HCT116 (cell line): ENCODE measurements at regions not wholly inside any gene's neighbourhood (a gene's known extent, or its start where the extent isn't known, plus 50 kb on each side); places are given as distances from the start of the nearest gene placed in this dataset.

Source experiments
- ATAC-seq: fragments of 200-7000 bp; cut with Tn5 transposase; 2 replicates; pipeline ENCODE4 v1.9.1; 2020; ENCODE audit warnings: mild to moderate bottlenecking, moderate library complexity
- BruUV-seq: library from RNA; stranded (reverse); fragments of 400-500 nt; replicated peaks from 2 replicates; lab custom pipeline; 2021; lab: Mats Ljungman, UMichigan
- CTCF ChIA-PET: fragments of 300-600 bp; sonication (Branson Sonifier 250); formaldehyde crosslinking; loops from one replicate; lab custom pipeline; 2021; ENCODE audit warnings: antibody characterized with exemption; lab: Charles Lee
- POLR2A ChIA-PET: fragments of 300-600, 350-600 bp; sonication (Branson Sonifier 250); formaldehyde crosslinking; loops from one replicate; lab custom pipeline; 2021; ENCODE audit warnings: antibody characterized with exemption; lab: Charles Lee
- RAD21 ChIA-PET, 2 experiments: fragments of 300-600 bp; sonication (Branson Sonifier 250); formaldehyde crosslinking; loops; one replicate each; lab custom pipeline; 2023; ENCODE audit warnings: low total read pairs in 2 of 2; ENCODE audit not compliant: uncharacterized antibody in 2 of 2, unreplicated experiment in 2 of 2, low non-redundant PET in 1 of 2; lab: Charles Lee
- DNase-seq: peaks from one replicate; pipeline ENCODE4 v3.0.0-alpha.2; 2010; ENCODE audit warnings: low read depth, low spot score
- H2AFZ ChIP-seq: fragments of 200-600 bp; shearing (Covaris generic), sonication (generic); 2 replicates; pipeline ENCODE4 v1.6.1; 2017; ENCODE audit warnings: low read depth, mixed run types, mixed read lengths, antibody characterized with exemption, low read length; ENCODE audit not compliant: poor library complexity, severe bottlenecking
- H3K27ac ChIP-seq: 2 replicates; pipeline ENCODE4 v1.5.1; 2012; ENCODE audit warnings: low read depth, low read length
- H3K27me3 ChIP-seq: fragments of 200-600 bp; sonication (generic); 2 replicates; pipeline ENCODE4 v1.6.1; 2016; ENCODE audit warnings: mixed run types, low read length, mixed read lengths; ENCODE audit not compliant: insufficient read depth
- H3K36me3 ChIP-seq, 2 experiments: fragments of 200-500 bp in 1 of 2; fragments of 200-600 bp in 1 of 2; sonication (Bioruptor generic) in 1 of 2; sonication (generic) in 1 of 2; 2 replicates each; pipeline versions ENCODE4 v1.5.1 to v1.6.1; 2014 to 2016; ENCODE audit warnings: low read length in 2 of 2, inconsistent platforms in 1 of 2, mixed read lengths in 1 of 2, mixed run types in 1 of 2; ENCODE audit not compliant: insufficient read depth in 2 of 2, control insufficient read depth in 1 of 2
- H3K4me1 ChIP-seq, 2 experiments: fragments of 200-600 bp in 1 of 2; sonication (generic) in 1 of 2; 2 replicates each; pipeline versions ENCODE4 v1.5.1 to v1.6.1; 2012 to 2017; ENCODE audit warnings: low read length in 2 of 2, inconsistent platforms in 1 of 2, mild to moderate bottlenecking in 1 of 2, mixed read lengths in 1 of 2, mixed run types in 1 of 2, moderate library complexity in 1 of 2; ENCODE audit not compliant: insufficient read depth in 2 of 2, control insufficient read depth in 1 of 2
- H3K4me2 ChIP-seq: fragments of 200-600 bp; sonication (generic); 2 replicates; pipeline ENCODE4 v1.6.1; 2017; ENCODE audit warnings: mixed run types, low read length, mixed read lengths
- H3K4me3 ChIP-seq, 2 experiments: fragments of 200-600 bp in 1 of 2; sonication (generic) in 1 of 2; replicated peaks in 1 of 2; 2 replicates each; pipeline ENCODE4 v1.5.1; 2011 to 2016; ENCODE audit warnings: low read length in 2 of 2, control low read depth in 1 of 2, low read depth in 1 of 2, mild to moderate bottlenecking in 1 of 2, mixed read lengths in 1 of 2, mixed run types in 1 of 2
- H3K79me2 ChIP-seq: fragments of 200-600 bp; sonication (generic); 2 replicates; pipeline ENCODE4 v1.6.1; 2017; ENCODE audit warnings: mild to moderate bottlenecking, mixed run types, low read length, moderate library complexity, mixed read lengths; ENCODE audit not compliant: insufficient read depth
- H3K9ac ChIP-seq: fragments of 200-600 bp; sonication (generic); 2 replicates; pipeline ENCODE4 v1.6.1; 2016; ENCODE audit warnings: low read length, mixed read lengths
- H3K9me2 ChIP-seq: fragments of 200-600 bp; sonication (generic), shearing (Covaris generic); 2 replicates; pipeline ENCODE4 v1.6.1; 2017; ENCODE audit warnings: mixed run types, mild to moderate bottlenecking, moderate library complexity; ENCODE audit not compliant: insufficient read depth
- H3K9me3 ChIP-seq, 2 experiments: fragments of 200-500 bp in 1 of 2; fragments of 200-600 bp in 1 of 2; sonication (Bioruptor generic) in 1 of 2; sonication (generic) in 1 of 2; 2 replicates each; pipeline ENCODE4 v1.6.1; 2014 to 2017; ENCODE audit warnings: low read length in 2 of 2, mixed read lengths in 2 of 2, inconsistent platforms in 1 of 2, low read depth in 1 of 2, mild to moderate bottlenecking in 1 of 2, mixed run types in 1 of 2, moderate library complexity in 1 of 2; ENCODE audit not compliant: control insufficient read depth in 1 of 2, insufficient read depth in 1 of 2
- H4K20me1 ChIP-seq: fragments of 200-600 bp; sonication (generic), shearing (Covaris generic); 2 replicates; pipeline ENCODE4 v1.6.1; 2017; ENCODE audit warnings: mixed run types, mild to moderate bottlenecking, moderate library complexity; ENCODE audit not compliant: insufficient read depth
- CBX3 ChIP-seq: IDR thresholded peaks from 2 replicates; pipeline ENCODE4 v1.6.1; 2012; ENCODE audit warnings: low read depth
- ELF1 ChIP-seq: IDR thresholded peaks from 2 replicates; pipeline ENCODE4 v1.6.1; 2012; ENCODE audit warnings: low read depth, borderline replicate concordance
- JUND ChIP-seq: IDR thresholded peaks from 2 replicates; pipeline ENCODE4 v1.6.1; 2012
- SP1 ChIP-seq: IDR thresholded peaks from 2 replicates; pipeline ENCODE4 v1.6.1; 2012; ENCODE audit warnings: low read depth
- SRF ChIP-seq: IDR thresholded peaks from 2 replicates; pipeline ENCODE4 v1.6.1; 2012; ENCODE audit warnings: low read depth
- intact Hi-C: fragments of 100-400 bp; cut with micrococcal nuclease; formaldehyde crosslinking; loops from 2 replicates; pipeline ENCODE4 v1.10.0; 2022
- TF ChIP-seq, protein P1 (sequence below): IDR thresholded peaks from 2 replicates; pipeline ENCODE4 v1.6.1; 2012
- TF ChIP-seq, protein P2 (sequence below): IDR thresholded peaks from 2 replicates; pipeline ENCODE4 v1.6.1; 2012; ENCODE audit warnings: low read depth

DNA sequence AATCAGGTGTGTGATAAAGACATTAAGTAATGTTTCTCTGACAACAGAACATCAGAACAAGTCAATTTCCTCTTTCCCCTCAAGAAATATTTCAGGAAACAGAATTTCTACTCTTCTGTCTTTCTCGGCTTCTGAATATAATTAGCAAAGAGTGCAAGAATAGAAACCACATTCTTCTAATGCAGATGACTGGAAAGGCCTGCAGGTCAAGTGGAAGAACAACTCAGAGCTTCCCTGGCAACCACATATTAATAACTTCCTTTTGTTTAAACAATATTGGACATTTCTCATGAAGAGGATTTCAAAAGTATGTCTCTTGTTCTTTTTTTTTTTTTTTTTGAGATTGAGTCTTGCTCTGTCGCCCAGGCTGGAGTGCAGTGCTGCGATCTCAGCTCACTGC, 225.5 kb downstream of the PARM1 start (continued):
- TF ChIP-seq ELF1 (no peak), SRF (no peak), CBX3 (no peak)
- TF ChIP-seq, protein P1, sequence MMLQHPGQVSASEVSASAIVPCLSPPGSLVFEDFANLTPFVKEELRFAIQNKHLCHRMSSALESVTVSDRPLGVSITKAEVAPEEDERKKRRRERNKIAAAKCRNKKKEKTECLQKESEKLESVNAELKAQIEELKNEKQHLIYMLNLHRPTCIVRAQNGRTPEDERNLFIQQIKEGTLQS, result no peak
- TF ChIP-seq, protein P2, sequence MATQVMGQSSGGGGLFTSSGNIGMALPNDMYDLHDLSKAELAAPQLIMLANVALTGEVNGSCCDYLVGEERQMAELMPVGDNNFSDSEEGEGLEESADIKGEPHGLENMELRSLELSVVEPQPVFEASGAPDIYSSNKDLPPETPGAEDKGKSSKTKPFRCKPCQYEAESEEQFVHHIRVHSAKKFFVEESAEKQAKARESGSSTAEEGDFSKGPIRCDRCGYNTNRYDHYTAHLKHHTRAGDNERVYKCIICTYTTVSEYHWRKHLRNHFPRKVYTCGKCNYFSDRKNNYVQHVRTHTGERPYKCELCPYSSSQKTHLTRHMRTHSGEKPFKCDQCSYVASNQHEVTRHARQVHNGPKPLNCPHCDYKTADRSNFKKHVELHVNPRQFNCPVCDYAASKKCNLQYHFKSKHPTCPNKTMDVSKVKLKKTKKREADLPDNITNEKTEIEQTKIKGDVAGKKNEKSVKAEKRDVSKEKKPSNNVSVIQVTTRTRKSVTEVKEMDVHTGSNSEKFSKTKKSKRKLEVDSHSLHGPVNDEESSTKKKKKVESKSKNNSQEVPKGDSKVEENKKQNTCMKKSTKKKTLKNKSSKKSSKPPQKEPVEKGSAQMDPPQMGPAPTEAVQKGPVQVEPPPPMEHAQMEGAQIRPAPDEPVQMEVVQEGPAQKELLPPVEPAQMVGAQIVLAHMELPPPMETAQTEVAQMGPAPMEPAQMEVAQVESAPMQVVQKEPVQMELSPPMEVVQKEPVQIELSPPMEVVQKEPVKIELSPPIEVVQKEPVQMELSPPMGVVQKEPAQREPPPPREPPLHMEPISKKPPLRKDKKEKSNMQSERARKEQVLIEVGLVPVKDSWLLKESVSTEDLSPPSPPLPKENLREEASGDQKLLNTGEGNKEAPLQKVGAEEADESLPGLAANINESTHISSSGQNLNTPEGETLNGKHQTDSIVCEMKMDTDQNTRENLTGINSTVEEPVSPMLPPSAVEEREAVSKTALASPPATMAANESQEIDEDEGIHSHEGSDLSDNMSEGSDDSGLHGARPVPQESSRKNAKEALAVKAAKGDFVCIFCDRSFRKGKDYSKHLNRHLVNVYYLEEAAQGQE, result no peak
- TF ChIP-seq, all 23 proteins: peak for 0

DNA sequence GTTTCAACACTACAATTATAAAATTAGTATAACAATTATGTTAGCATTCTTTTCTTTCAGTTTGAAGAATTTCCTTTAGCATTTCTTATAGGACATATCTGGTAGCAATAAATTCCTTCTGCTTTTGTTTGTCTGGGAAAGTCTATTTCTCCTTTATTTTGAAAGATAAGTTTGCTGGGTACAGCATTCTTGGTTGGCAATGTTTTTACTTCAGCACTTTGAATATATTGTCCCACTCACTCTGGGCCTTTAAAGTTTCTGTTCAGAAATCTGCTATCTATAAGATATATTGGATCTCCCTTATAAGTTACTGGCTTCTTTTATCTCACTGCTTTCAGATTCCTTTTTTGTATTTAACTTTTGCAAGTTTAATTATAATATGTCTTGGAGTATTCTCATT, 222.1 kb downstream of the PARM1 start:
- ATAC-seq, result no peak
- TF ChIP-seq SP1 (no peak), JUND (no peak)
- no peaks in the 10 kb centered on the region for H3K9me2 ChIP-seq
- H3K36me3 ChIP-seq, result no peaks in the 10 kb centered on the region
- no peak overlapping the region for H3K4me3 ChIP-seq
- H2AFZ ChIP-seq, result no peak overlapping the region
- BruUV-seq, result no TSS peak
- peaks cover 6% of the 10 kb centered on the region; the same call in 1 of the 2 replicates for H3K27me3 ChIP-seq
- no peak overlapping the region for H3K9ac ChIP-seq
- no peak for DNase-seq
- H3K4me1 ChIP-seq, result no peaks in the 10 kb centered on the region
- POLR2A ChIA-PET, result no interaction called here
- H3K9me3 ChIP-seq, result no peaks in the 10 kb centered on the region
- intact Hi-C loops, result no loop called here
- H3K79me2 ChIP-seq, result no peaks in the 10 kb centered on the region
- H4K20me1 ChIP-seq, result no peaks in the 10 kb centered on the region
- RAD21 ChIA-PET, result no interaction called here
- no peak overlapping the region for H3K4me2 ChIP-seq
- CTCF ChIA-PET, result no interaction called here
- H3K27ac ChIP-seq, result no peak overlapping the region
